ENCODE measurements at regions not wholly inside any gene's neighbourhood (a gene's known extent, or its start where the extent isn't known, plus 50 kb on each side); places are given as distances from the start of the nearest gene placed in this dataset.

DNA sequence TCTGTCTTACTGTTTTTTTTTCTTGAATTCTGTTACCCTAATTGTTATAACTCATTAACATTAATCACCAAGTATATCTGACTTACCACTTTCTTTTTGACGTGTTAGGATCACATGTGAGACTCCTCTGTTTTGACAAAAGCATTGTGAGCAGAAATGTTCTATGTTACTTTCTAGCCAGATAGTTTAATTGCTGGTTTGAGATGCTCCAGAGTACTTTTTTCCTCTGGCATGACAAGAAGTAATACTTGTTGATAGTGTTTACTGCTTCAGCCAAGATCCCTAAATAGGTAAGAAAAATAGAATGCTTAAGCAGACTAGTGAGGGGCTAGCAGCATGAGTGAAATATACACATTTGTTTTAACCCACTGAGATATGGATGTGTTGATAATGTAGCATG lies 303.9 kb upstream of the PABPC4L start:
- TF ChIP-seq CTCF (conservative IDR thresholded peaks at IDR 0.05) (no peak), ZFX (IDR thresholded peaks at IDR 0.05) (no peak)
